RWPE1 (cell line): ENCODE measurements at regions not wholly inside any gene's neighbourhood (a gene's known extent, or its start where the extent isn't known, plus 50 kb on each side); places are given as distances from the start of the nearest gene placed in this dataset.

ENCODE experiments used
- CTCF ChIA-PET: fragments of 350-600 bp; sonication (Branson Sonifier 250); formaldehyde crosslinking; extraction: SDS; loops from one replicate; lab custom pipeline; 2021; lab: Yijun Ruan, JAX
- POLR2A ChIA-PET: fragments of 400-600 bp; formaldehyde crosslinking; extraction: SDS; loops from one replicate; lab custom pipeline; 2020; ENCODE audit warnings: antibody characterized with exemption; ENCODE audit not compliant: low non-redundant PET; lab: Yijun Ruan, JAX
- DNase-seq: peaks from one replicate; pipeline ENCODE4 v3.0.0; 2012; ENCODE audit warnings: low spot score
- H3K27ac ChIP-seq: fragments of 450-650 bp; 2 replicates; pipeline ENCODE4 v1.5.1; 2017
- CTCF ChIP-seq: fragments of 450-650 bp; conservative IDR thresholded peaks from 2 replicates; pipeline ENCODE4 v1.5.1; 2017; ENCODE audit warnings: low read depth, mild to moderate bottlenecking

GRCh38 chrX:68912113-68912512 is 83.3 kb downstream of the EFNB1 start:
- no peak for TF ChIP-seq CTCF
- DNase-seq: no peak
- ChIA-PET CTCF (no interaction called here), POLR2A (interaction anchor here (0.5 kb wide), 1 partner anchor 81 kb away, joined by 3 read pairs; no protein-coding TSS in a partner anchor)
- H3K27ac ChIP-seq: no peak overlapping the region

- no peak for TF ChIP-seq CTCF
- DNase-seq: no peak
- ChIA-PET CTCF (no interaction called here), POLR2A (no interaction called here)
- no peak overlapping the region for H3K27ac ChIP-seq
These were observed 82.1 kb downstream of the EFNB1 start for GRCh38 chrX:68910731-68911428.

GRCh38 chrX:68909945-68910344 is 81.1 kb downstream of the EFNB1 start:
- TF ChIP-seq CTCF: no peak
- no peak for DNase-seq
- no peak overlapping the region for H3K27ac ChIP-seq
- POLR2A ChIA-PET: no interaction called here
- CTCF ChIA-PET: no interaction called here

- POLR2A ChIA-PET: no interaction called here
- DNase-seq: no peak
- no peak overlapping the region for H3K27ac ChIP-seq
- no peak for TF ChIP-seq CTCF
- CTCF ChIA-PET: no interaction called here
These were observed 79.2 kb downstream of the EFNB1 start for GRCh38 chrX:68908071-68908470.

- ChIA-PET POLR2A (no interaction called here), CTCF (no interaction called here)
- H3K27ac ChIP-seq: no peak overlapping the region
- TF ChIP-seq CTCF: no peak
- DNase-seq: no peak
These were observed 74.1 kb downstream of the EFNB1 start for GRCh38 chrX:68902706-68903504.

GRCh38 chrX:68901519-68901918 is 72.7 kb downstream of the EFNB1 start:
- TF ChIP-seq CTCF: no peak
- CTCF ChIA-PET: interaction anchor here (0.6 kb wide), 1 partner anchor 31 kb away, joined by 3 read pairs; no protein-coding TSS in a partner anchor
- DNase-seq: no peak
- POLR2A ChIA-PET: no interaction called here
- H3K27ac ChIP-seq: no peak overlapping the region
